GM12865 (cell line): ENCODE measurements at regions not wholly inside any gene's neighbourhood (a gene's known extent, or its start where the extent isn't known, plus 50 kb on each side); places are given as distances from the start of the nearest gene placed in this dataset.

Experiments
- DNase-seq: peaks from one replicate; pipeline ENCODE4 v3.0.0; 2010; ENCODE audit warnings: low read depth
- H3K4me3 ChIP-seq: 2 replicates; pipeline ENCODE4 v1.5.1; 2011; ENCODE audit warnings: mild to moderate bottlenecking, low read depth, low read length, control low read depth
- CTCF ChIP-seq: IDR thresholded peaks from 2 replicates; pipeline ENCODE4 v1.5.1; 2011; ENCODE audit warnings: low read length, control low read depth, low read depth, inconsistent platforms; ENCODE audit not compliant: insufficient read depth; ENCODE audit errors: missing control alignments

GRCh38 chr16:51532551-51532950 is 381.5 kb upstream of the SALL1 start:
- no peak overlapping the region for H3K4me3 ChIP-seq
- no peak for TF ChIP-seq CTCF
- no peak for DNase-seq

- no peak for TF ChIP-seq CTCF
- DNase-seq = no peak
Measured at GRCh38 chr16:51531271-51531670, 380.2 kb upstream of the SALL1 start.

GRCh38 chr16:51527349-51527748 is 376.3 kb upstream of the SALL1 start:
- H3K4me3 ChIP-seq = no peak overlapping the region
- DNase-seq = no peak
- no peak for TF ChIP-seq CTCF

More at GRCh38 chr16:51531271-51531670, 380.2 kb upstream of the SALL1 start:
- no peak overlapping the region for H3K4me3 ChIP-seq

GRCh38 chr16:51526621-51527020 is 375.6 kb upstream of the SALL1 start:
- H3K4me3 ChIP-seq = no peak overlapping the region
- no peak for DNase-seq
- no peak for TF ChIP-seq CTCF

GRCh38 chr16:51524555-51525373 is 373.7 kb upstream of the SALL1 start:
- H3K4me3 ChIP-seq = no peak overlapping the region
- TF ChIP-seq CTCF = no peak
- DNase-seq = no peak

- TF ChIP-seq CTCF = no peak
- no peak overlapping the region for H3K4me3 ChIP-seq
- DNase-seq = no peak
Measured at GRCh38 chr16:51524070-51524469, 373.0 kb upstream of the SALL1 start.

- DNase-seq = no peak
- no peak for TF ChIP-seq CTCF
- H3K4me3 ChIP-seq = no peak overlapping the region
Measured at GRCh38 chr16:51523400-51523799, 372.3 kb upstream of the SALL1 start.
